Uterus (tissue), 2 donors: ENCODE measurements at regions not wholly inside any gene's neighbourhood (a gene's known extent, or its start where the extent isn't known, plus 50 kb on each side); places are given as distances from the start of the nearest gene placed in this dataset.

ENCODE experiments used
- POLR2A ChIP-seq, 2 donors: fragments of 450-650 bp; IDR thresholded peaks; one replicate each; pipeline ENCODE4 v1.6.1; 2016; ENCODE audit warnings: antibody characterized with exemption in 2 of 2, mild to moderate bottlenecking in 1 of 2, moderate library complexity in 1 of 2
- TF ChIP-seq, protein P1 (sequence below), 4 experiments: fragments of 200-600 bp in 2 of 4; fragments of 450-650 bp in 2 of 4; sonication (generic) in 2 of 4; IDR thresholded peaks; one replicate each; pipeline ENCODE4 v1.5.1; 2016 to 2019; ENCODE audit warnings: antibody characterized with exemption in 4 of 4, mild to moderate bottlenecking in 2 of 4, moderate library complexity in 1 of 4

DNA sequence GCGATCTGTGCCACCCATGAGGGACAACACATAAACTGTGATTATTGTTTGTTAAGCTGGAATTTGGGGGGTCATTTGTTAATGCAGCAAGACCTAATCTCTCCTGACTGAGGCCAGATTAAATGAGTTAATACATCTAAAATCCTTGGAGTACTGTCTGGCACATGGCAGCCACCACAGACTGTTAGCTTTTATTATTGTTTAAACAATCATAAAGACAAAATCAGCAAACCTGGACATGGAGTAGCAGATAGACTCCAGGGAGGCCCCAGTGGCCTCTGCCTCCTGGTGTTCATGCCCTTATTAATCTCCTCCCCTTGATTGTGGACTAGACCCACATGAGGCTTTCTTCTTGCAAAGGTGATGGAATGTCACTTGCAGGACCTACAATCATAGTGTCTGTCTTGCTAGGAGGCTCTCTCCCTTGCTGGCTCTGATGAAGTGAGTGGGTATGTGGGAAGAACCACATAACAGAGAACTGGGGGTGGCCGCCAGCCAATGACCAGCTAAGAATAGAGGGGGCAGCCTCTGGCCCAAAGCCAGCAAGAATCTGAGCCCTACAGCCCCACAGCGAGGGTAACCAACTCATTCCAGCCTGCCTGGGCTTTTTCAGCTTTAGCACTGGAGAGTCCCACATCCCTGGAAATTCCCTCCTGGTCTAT is 142.0 kb downstream of the SCARB1 start:
- TF ChIP-seq, protein P1, sequence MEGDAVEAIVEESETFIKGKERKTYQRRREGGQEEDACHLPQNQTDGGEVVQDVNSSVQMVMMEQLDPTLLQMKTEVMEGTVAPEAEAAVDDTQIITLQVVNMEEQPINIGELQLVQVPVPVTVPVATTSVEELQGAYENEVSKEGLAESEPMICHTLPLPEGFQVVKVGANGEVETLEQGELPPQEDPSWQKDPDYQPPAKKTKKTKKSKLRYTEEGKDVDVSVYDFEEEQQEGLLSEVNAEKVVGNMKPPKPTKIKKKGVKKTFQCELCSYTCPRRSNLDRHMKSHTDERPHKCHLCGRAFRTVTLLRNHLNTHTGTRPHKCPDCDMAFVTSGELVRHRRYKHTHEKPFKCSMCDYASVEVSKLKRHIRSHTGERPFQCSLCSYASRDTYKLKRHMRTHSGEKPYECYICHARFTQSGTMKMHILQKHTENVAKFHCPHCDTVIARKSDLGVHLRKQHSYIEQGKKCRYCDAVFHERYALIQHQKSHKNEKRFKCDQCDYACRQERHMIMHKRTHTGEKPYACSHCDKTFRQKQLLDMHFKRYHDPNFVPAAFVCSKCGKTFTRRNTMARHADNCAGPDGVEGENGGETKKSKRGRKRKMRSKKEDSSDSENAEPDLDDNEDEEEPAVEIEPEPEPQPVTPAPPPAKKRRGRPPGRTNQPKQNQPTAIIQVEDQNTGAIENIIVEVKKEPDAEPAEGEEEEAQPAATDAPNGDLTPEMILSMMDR (IDR thresholded peaks at IDR 0.05) = no peak
- no peak for TF ChIP-seq POLR2A (IDR thresholded peaks at IDR 0.05)
